Urinary bladder (tissue), 3 donors: ENCODE measurements at regions not wholly inside any gene's neighbourhood (a gene's known extent, or its start where the extent isn't known, plus 50 kb on each side); places are given as distances from the start of the nearest gene placed in this dataset.

ENCODE experiments used
- DNase-seq: peaks from one replicate; pipeline ENCODE4 v3.0.0-alpha.2; 2015; ENCODE audit errors: extremely low spot score
- H3K27ac ChIP-seq: one replicate; pipeline ENCODE4 v1.5.1; 2013; ENCODE audit warnings: low read depth, mild to moderate bottlenecking, moderate library complexity
- H3K36me3 ChIP-seq: one replicate; pipeline ENCODE4 v1.6.1; 2013; ENCODE audit warnings: mild to moderate bottlenecking, moderate library complexity; ENCODE audit not compliant: insufficient read depth
- H3K4me1 ChIP-seq: one replicate; pipeline ENCODE4 v1.6.1; 2013; ENCODE audit warnings: mild to moderate bottlenecking, moderate library complexity; ENCODE audit not compliant: insufficient read depth
- H3K4me3 ChIP-seq: one replicate; pipeline ENCODE4 v1.5.1; 2013; ENCODE audit warnings: low read depth, low read length
- WGBS: extraction: QIAGEN DNeasy Blood & Tissue Kit; methylation state at CpG from one replicate; pipeline ENCODE4 v1.1.7; 2013; 5-methylcytosine and 5-hydroxymethylcytosine counted together
- donor health status: healthy with polysubstance abuse.
- donor health status: healthy.

- DNase-seq = no peak
- Histone ChIP-seq H3K27ac (no peak overlapping the region), H3K36me3 (no peaks in the 10 kb centered on the region), H3K4me3 (no peak overlapping the region), H3K4me1 (no peaks in the 10 kb centered on the region)
- WGBS = 71% methylated on average over 4 of the region's 4 CpGs
Observed at GRCh38 chr2:193990868-193991267, 1666.2 kb upstream of the SLC39A10 start.

DNA sequence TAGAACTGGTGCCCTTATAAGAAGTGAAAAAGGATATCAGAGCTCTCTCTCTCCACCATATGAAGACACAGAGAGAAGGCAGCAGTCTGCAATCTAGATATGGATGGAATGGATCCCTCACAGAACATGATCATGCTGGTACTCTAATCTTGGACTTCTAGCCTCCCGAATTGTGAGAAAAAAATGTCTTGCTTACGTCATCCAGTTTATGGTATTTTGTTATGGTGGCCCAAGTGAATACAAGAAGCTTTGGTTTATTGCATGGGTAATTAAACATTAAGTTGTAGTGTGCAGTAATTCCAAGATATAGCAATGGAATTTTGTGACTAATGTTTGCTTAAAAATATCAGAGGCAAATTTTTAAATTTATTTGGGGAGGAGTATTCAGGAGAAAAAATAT is 1667.4 kb upstream of the SLC39A10 start:
- Histone ChIP-seq H3K27ac (no peak overlapping the region), H3K4me3 (no peak overlapping the region), H3K36me3 (no peaks in the 10 kb centered on the region), H3K4me1 (no peaks in the 10 kb centered on the region)
- DNase-seq = no peak
- WGBS = 83% methylated on average over 2 of the region's 2 CpGs

DNA sequence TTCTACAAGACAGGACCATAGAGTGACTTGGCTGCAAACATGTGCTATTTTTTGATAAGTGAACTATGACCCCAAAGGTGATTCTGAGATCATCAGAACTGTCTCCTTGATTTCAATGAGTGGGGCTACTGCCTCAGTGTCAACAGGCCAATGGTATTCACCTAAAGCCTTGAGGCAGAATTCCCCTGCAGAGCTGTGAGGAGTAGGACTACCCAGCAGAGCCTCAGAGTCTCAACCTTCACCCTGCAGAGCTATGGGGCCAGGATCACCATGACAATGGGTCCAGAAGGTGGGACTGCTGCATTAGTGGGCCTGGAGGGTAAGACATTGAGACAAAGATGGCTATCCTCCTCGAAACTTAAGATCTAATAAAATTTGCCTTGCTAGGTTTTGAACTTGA is 1668.2 kb upstream of the SLC39A10 start:
- WGBS = 69% methylated on average over 1 of the region's 1 CpG
- no peaks in the 10 kb centered on the region for H3K36me3 ChIP-seq
- no peak overlapping the region for H3K4me3 ChIP-seq
- H3K27ac ChIP-seq = no peak overlapping the region
- no peaks in the 10 kb centered on the region for H3K4me1 ChIP-seq
- DNase-seq = no peak

DNA sequence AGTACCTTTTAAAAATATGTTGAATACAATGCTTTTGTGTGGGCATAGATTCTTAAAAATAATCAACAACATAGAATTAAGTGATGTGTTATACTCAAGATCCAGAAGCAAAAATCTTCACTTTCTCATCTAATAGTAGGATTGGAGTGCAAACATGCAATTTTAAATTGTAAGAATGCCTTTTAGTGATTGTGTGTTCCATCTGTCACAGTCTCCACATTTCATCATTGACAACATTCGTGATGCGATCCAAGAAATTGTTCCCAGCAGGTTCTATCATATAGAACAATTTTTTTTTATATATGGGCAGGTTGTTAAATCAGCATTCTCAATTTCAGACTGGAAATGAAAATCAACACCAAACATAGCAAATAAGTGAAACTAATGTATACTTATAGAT is 1671.8 kb upstream of the SLC39A10 start:
- no peak overlapping the region for H3K4me3 ChIP-seq
- no peaks in the 10 kb centered on the region for H3K36me3 ChIP-seq
- H3K27ac ChIP-seq = no peak overlapping the region
- WGBS = 92% methylated on average over 2 of the region's 2 CpGs
- no peak for DNase-seq
- H3K4me1 ChIP-seq = no peaks in the 10 kb centered on the region

- Histone ChIP-seq H3K27ac (no peak overlapping the region), H3K4me3 (no peak overlapping the region), H3K36me3 (no peaks in the 10 kb centered on the region), H3K4me1 (no peaks in the 10 kb centered on the region)
- DNase-seq = no peak
- WGBS = 71% methylated on average over 4 of the region's 4 CpGs
Observed at GRCh38 chr2:193980599-193980998, 1676.4 kb upstream of the SLC39A10 start.

DNA sequence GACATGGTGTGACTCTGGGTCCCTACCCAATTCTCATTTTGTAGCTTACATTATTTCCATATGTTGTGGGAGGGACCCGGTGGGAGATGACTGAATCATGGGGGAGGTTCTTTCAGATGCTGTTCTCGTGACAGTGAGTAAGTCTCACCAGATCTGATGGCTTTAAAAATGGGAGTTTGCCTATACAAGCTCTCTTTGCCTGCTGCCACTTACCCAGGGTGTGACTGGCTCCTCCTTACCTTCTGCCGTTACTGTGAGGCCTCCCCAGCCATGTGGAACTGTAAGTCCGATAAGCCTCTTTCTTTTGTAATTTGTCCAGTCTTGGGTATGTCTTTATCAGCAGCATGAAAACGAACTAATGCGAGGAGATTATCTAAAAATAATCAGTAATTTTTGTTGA is 1683.2 kb upstream of the SLC39A10 start:
- no peak overlapping the region for H3K4me3 ChIP-seq
- H3K27ac ChIP-seq = no peak overlapping the region
- no peaks in the 10 kb centered on the region for H3K4me1 ChIP-seq
- no peak for DNase-seq
- H3K36me3 ChIP-seq = no peaks in the 10 kb centered on the region
- WGBS = 73% methylated on average over 6 of the region's 6 CpGs

DNA sequence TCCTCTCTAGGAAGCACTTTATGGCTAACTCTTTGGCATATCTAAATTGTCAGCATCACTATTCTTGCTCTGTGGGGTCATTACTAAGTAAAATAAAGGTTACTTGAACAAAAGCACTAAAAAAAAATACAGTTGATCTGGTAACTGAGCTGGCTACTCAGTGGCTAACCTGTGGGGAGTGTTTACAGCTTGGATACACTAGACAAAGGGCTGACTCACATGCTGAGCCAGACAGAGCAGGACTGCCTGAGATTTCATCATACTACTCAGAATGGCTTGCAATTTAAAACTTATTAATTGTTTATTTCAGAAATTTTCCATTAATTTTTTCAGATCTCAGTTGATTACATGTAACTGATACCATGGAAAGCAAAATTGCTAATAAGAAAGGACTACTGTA is 1690.4 kb upstream of the SLC39A10 start:
- Histone ChIP-seq H3K4me3 (no peak overlapping the region), H3K36me3 (no peaks in the 10 kb centered on the region), H3K27ac (no peak overlapping the region), H3K4me1 (no peaks in the 10 kb centered on the region)
- DNase-seq = no peak

DNA sequence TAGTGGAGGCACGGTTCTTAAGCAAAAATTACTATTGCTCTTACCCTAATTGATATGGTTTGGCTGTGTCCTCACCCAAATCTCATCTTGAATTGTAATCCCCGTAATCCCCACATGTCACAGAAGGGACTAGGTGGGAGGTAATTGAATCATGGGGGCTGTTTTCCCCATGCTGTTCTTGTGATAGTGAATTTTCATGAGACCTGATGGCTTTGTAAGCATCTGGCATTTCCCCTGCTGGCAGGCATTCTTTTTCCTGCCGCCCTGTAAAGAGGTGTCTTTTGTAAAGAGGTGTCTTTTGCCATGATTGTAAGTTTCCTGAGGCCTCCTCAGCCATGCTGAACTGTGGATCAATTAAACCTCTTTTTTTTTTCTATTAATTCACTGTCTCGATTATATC is 1691.8 kb upstream of the SLC39A10 start:
- H3K4me1 ChIP-seq = no peaks in the 10 kb centered on the region
- WGBS = 69% methylated on average over 4 of the region's 4 CpGs
- no peaks in the 10 kb centered on the region for H3K36me3 ChIP-seq
- no peak overlapping the region for H3K4me3 ChIP-seq
- no peak overlapping the region for H3K27ac ChIP-seq
- DNase-seq = no peak

GRCh38 chr2:193963472-193964119 is 1693.4 kb upstream of the SLC39A10 start:
- WGBS = 39% methylated on average over 4 of the region's 4 CpGs
- H3K4me1 ChIP-seq = no peaks in the 10 kb centered on the region
- no peak for DNase-seq

DNA sequence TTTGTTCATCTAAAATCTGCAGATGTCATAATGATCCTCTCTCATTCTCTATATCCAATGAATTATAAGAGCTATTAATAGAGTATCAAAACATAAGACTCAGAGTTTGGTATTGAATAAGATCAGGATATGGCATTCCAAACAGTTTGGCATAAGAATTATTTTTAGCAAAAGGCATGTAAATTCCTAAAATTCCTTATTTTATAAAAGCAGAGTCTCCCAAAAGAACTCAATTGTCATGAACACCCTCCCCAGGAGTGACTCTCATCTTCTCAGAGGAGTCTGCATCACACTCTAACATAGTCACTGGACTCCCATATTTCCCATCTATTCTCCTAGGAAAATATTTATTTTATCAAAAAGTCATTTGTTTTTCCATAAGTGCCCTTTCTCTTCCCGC is 1710.2 kb upstream of the SLC39A10 start:
- Histone ChIP-seq H3K36me3 (no peaks in the 10 kb centered on the region), H3K4me3 (no peak overlapping the region), H3K4me1 (no peaks in the 10 kb centered on the region), H3K27ac (no peak overlapping the region)
- DNase-seq = no peak
- WGBS = 75% methylated on average over 1 of the region's 1 CpG

More at GRCh38 chr2:193963472-193964119, 1693.4 kb upstream of the SLC39A10 start:
- H3K36me3 ChIP-seq = no peaks in the 10 kb centered on the region
- no peak overlapping the region for H3K27ac ChIP-seq
- H3K4me3 ChIP-seq = no peak overlapping the region

GRCh38 chr2:193943406-193943960 is 1713.5 kb upstream of the SLC39A10 start:
- DNase-seq = no peak
- H3K4me3 ChIP-seq = no peak overlapping the region
- H3K4me1 ChIP-seq = no peaks in the 10 kb centered on the region
- H3K36me3 ChIP-seq = no peaks in the 10 kb centered on the region
- 72% methylated on average over 4 of the region's 4 CpGs for WGBS
- H3K27ac ChIP-seq = no peak overlapping the region

DNA sequence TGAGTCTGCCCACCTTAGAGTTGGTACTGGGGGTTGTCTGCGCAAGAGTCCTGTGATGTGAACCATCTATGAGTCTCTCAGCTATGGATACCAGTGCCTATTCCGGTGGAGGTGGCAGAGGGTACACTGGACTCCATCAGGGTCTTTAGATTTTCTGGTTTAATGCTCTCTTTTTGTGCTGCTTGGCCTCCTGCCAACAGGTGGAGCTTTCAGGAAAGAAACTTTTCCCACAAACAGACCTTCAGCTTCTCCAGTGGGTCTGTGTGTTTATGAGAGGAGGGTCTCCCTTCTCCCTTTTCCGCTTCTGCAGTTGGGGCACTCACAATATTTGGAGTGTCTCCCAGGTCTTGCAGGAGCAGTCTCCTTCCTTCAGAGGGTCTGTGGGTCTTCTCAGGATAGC is 1721.9 kb upstream of the SLC39A10 start:
- H3K4me3 ChIP-seq = no peak overlapping the region
- H3K4me1 ChIP-seq = no peaks in the 10 kb centered on the region
- 90% methylated on average over 3 of the region's 3 CpGs for WGBS
- no peak overlapping the region for H3K27ac ChIP-seq
- no peak for DNase-seq
- no peaks in the 10 kb centered on the region for H3K36me3 ChIP-seq

DNA sequence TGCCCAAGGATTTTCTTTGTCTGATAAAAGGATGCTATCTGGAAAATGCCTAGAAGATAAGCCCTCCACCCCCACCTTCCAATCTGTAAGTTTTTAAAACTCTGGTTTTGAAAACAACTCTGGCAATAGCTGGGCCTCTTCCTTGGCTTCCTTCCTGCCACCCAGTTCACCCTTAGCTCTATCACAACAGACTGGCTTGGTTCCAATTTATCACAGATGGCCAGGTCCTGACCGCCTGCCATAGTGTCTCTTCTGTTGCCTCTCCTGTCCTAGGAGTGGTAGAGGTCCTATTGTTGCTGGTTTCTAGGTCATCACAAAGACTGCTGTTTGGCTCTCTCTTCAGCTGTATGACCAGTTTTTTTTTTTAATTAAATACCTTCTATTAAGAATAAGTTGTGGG is 1727.9 kb upstream of the SLC39A10 start:
- Histone ChIP-seq H3K4me3 (no peak overlapping the region), H3K4me1 (no peaks in the 10 kb centered on the region), H3K36me3 (no peaks in the 10 kb centered on the region), H3K27ac (no peak overlapping the region)
- WGBS = 59% methylated on average over 1 of the region's 1 CpG
- DNase-seq = no peak

DNA sequence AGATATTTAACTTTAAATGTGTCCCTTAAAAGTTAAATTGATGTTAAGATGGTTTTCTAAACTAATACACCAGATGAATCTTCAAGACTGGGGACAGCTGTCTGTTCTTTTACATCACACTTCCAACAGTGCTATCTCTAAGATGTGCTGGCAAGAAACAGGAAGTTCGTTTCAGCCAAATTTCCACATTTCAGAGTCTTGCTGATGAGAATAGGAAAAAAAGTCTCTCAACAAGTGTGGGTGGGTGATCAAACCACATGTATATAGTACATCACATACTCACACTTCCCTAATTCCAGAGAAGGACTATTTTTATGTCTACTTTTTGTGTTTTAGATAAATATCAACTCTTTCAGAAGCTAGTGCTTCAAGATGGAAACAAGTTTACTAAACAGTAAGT is 1712.8 kb upstream of the TMEFF2 start:
- H3K4me3 ChIP-seq = no peak overlapping the region

DNA sequence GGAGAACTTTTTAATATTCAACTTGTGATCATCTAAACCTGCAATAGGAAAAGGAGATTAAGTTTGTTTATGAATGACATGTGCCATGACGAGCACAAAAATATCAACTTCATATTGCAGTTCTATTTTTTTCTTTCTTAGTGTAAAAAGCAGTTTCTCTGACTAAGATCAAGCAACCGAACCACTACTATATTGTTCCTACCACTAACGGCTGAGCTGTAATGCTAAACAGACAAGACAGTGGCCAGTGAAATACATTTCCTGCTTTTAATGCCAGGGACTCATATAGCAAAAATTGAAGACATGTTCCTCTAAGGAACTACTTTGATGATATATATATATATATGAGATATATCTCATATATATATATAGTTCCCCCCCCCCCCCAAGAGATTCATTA is 1705.6 kb upstream of the TMEFF2 start:
- H3K4me1 ChIP-seq = no peaks in the 10 kb centered on the region
- 62% methylated on average over 3 of the region's 3 CpGs for WGBS
- no peaks in the 10 kb centered on the region for H3K36me3 ChIP-seq
- H3K27ac ChIP-seq = no peak overlapping the region
- no peak for DNase-seq
- H3K4me3 ChIP-seq = no peak overlapping the region

More for the DNA sequence above, 1712.8 kb upstream of the TMEFF2 start:
- Histone ChIP-seq H3K27ac (no peak overlapping the region), H3K4me1 (no peaks in the 10 kb centered on the region), H3K36me3 (no peaks in the 10 kb centered on the region)
- DNase-seq = no peak
- WGBS = 38% methylated on average over 1 of the region's 1 CpG
